ENCODE measurements at regions not wholly inside any gene's neighbourhood (a gene's known extent, or its start where the extent isn't known, plus 50 kb on each side); places are given as distances from the start of the nearest gene placed in this dataset.
"Not testable (repeated sequence)": the region's sequence is repeated elsewhere in the genome, so short reads cannot be mapped to it uniquely, and the experiment has no call there.

DNA sequence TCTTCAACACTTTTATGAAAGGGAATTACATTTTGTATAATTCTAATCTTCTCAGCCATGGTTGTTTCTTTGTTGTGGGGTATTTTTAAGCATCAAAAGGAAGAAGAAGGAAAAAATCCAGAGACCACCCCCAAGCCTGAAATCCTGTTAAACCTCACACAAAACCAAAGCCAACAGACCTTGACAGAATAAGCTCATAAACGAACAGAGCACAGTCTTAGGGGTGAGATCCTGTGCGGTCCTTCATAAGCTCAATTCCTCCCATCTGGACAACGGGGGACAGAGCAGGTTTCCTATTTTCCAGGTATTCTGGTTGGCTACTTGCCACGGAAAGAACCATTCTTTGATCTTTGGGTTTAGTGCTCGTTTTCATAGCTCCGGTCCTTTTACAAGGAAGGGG is 151.3 kb upstream of the SULF2 start:
- no peak for DNase-seq

GRCh38 chr20:47934761-47935160 is 149.5 kb upstream of the SULF2 start:
- DNase-seq: no peak

DNA sequence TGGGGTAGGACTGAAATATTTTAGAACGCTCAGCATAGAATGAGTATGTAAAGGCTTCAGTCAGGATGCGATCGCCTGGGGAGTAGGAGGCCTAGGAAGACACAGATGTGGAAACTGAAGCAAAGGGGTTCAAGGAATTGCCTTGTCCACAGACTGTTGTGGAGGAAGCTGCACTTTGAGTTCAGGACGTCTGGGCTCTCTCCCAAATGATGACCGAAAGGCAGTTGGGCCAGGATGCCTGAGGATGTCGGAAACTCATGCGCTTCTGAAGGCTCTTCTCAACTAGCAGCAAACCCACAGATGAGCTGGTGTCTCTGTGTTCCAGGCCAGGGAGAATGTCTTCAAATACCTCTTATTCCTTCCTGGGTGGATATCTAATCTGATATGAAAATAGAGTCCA is 146.2 kb upstream of the SULF2 start:
- no peak for DNase-seq

GRCh38 chr20:47931002-47931401 is 145.7 kb upstream of the SULF2 start:
- DNase-seq: no peak

- DNase-seq: peak; percentile 38
Measured at GRCh38 chr20:47929368-47930115, 144.3 kb upstream of the SULF2 start.

DNA sequence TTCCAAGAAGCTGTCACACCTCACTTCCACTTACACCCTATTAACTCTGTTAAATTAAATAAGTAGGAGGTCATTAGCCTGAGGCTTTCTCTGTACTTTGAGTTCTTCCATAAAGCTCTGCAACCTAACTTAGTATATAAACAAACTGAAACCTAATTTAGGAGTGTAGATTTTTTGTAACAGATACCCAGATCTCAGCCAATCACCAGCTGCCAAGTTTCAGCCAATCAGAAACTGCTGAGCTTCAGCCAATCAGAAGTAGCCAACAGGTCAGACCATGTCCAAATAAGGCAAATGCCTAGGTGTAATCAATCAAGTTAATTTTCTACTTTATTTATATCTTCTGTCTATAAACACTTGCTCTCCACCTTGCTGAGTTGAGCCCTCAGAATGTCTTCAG is 142.7 kb upstream of the SULF2 start:
- no peak for DNase-seq

DNA sequence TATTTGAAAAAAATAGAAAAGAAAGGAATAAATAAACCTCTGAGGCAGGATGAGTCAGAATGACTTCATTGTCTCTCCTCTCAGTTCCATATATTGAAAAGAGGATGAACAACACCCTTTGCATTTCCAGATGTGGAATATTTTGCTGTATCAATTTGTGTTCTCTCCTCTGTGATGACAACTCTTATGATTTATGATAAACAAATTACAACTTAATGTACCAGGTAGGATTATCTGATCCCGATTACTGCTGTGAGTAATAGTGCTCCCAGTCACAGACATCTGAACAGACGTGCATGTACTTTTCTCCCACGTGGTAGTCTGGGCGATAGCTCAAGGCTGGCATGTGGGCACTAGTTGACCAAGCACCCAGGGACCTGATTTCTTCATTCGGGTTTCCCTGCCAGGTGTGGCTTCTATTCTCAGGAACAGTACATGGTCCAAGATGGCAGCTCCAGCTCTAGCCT is 142.1 kb upstream of the SULF2 start:
- no peak for DNase-seq

DNA sequence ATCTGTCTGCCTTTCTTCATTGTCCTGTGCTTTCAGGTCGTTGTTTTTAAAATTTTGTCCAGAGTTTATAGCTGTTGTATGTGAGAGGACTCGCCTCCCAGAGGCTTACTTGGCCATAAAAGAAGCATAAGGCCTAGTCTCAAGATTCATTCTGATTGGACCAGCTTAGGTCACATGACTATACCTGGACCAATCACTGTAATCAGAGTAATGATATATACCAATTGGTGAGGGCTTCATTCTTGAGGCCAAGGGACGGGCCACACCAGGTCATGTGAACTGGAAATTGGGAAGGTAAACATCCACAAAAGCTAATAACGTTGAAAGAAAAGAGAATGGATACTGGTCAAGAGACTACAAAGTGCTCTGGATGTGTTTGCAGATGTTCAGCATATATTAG is 141.4 kb upstream of the SULF2 start:
- no peak for DNase-seq

DNA sequence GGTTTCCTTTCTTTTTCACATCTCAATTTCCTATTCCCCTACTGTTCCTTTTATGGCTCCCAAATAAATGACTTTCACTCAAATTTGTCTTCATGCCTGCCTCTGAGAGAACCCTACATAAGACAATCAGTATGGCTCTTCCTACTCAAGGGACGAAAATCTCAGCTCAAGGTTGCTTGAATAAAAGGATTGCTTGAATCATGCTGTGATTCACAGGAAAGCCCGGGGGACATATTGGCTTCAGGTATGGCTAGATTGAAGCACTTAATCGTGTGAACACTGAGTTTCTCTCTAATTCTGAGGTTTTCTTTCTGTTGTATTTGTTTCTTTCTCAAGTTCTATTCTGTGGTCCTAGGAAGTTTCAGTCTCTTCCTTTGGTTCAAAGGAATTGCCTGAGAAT is 140.3 kb upstream of the SULF2 start:
- no peak for DNase-seq

DNA sequence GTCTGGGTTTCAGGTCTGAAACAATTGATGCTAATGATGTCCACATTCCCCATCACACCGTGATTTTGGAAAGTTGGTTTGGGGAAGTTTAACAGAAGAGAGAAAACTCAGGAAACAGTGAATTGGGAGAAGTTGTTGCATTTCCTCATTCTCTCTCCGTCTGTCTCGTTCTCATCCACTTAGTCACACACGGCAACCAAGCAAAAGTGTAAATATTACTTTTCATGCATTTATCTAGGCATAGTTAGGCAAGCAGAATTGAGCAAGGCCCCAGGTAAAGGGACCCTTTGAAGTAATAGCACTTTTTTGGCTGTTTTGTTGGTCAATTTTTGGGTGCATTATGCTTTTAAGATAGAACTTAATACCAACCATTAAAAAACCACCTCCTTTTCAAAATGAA is 137.0 kb upstream of the SULF2 start:
- DNase-seq: no peak

DNA sequence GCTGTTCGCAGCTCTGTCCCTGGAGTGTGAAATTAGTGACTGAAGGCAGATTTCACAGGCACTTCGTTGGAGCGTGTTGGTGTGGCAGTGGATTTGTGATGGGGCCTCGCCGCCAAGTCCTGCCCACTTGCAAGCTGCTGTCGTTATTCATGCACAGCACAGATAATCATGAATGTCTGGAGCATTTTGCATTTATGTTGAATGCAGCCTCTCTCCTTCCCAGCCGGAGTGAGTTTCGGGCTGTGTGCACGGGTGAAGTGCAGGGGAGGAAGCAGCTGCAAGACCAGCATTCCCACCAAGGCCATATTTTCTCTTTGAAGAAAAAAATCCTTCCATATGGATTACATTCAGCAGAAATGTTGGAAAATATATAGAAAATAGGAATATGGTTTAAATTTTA is 136.5 kb upstream of the SULF2 start:
- not testable (repeated sequence) for DNase-seq

DNA sequence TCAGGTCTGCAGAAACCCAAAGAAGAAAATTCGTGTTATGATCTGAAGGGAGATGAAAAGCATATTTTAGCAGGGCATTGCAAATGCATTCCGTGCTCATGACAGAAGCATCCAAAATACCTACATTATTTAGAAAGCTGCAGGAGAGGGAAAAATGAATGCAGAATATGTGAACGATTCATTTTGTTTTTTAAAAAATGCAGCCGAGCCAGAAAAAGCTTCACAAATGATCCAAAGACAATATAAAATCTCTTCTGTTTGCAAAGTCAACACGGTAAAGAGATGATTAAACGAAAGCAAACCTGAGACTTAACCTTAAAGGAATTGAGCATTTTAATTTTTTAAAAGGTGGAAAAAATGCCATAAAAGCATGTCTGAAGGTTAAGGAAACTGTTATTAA is 136.1 kb upstream of the SULF2 start:
- DNase-seq: no peak

DNA sequence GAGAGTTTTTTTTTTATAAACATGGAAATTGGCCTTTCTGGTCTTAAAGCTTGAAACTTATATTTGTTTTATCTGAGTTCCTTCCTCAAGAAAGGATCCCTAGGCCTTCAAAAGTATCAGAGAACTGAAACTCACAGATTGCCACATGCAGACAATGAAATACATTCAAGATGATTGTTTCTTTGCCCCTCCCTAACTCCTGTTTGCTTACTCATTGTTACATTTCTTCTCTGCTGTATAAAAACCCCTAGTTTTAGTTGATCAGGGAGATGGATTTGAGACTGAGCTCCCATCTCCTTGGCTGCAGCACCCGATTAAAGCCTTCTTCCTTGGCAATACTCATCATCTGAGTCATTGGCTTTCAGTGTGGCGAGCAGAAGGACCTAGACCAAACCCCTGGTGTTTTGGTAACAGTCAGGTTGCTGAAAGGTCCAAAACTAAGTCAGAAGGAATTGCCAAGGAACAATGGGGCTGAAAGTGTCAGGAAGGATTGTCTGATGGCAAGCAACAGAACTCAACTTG is 132.3 kb upstream of the SULF2 start:
- no peak for DNase-seq

DNA sequence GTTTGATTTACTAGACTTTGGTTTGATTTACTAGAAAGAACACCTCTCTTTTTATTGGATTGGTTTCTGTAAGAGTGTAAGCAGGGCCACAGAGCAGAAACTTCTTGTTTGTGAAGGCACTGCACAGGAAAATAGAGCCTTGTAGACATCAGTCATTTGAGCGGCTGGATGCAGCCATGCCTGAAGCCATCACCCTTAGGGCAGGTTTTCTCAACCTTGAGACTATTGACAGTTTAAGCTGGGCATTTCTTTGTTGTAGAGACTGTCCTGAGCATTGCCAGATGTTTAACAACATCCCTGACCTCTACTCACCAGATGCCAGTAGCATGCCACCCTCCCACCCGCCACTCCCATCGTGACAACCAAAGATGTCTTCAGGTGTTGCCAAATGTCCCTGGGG is 130.2 kb upstream of the SULF2 start:
- DNase-seq: no peak

DNA sequence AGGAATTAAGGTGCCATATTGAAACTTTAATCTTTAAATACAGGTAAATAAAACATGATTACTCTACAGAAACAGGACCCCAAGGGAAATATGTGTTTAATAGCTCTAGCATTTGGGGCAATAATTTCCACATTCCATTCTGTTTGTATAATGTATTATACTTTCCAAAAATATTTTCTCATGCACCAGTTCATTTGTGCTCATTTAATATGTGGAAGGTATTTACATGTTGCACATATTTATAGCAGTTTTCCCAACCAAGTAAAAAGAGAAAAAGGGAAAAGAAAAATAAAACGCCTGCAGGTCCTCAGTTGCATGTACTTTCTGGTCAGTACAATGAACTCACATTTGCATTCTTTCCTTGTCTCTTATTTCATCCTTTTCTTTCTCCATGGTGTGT is 129.5 kb upstream of the SULF2 start:
- DNase-seq: no peak

- not testable (repeated sequence) for DNase-seq
Measured at GRCh38 chr20:47912786-47913501, 127.7 kb upstream of the SULF2 start.

DNA sequence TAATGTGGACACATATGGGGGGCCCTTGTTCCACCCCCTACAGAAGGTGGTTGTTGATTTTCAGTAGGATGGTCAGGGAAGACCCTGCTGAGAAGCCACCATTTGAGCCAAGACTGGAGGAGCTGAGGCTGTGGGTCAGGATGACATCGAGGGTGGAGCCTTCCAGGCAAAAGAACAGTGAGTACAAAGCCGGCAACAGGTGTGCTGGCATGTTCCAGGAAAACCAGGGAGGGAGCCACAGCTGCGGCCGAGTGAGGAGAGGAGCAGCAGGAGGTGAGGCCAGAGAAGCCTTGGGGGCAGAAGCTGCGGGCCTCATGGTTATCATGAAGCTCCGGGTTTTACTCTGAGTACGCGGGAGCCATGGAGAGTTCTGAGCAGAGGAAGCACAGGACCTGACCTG is 126.9 kb upstream of the SULF2 start:
- not testable (repeated sequence) for DNase-seq

DNA sequence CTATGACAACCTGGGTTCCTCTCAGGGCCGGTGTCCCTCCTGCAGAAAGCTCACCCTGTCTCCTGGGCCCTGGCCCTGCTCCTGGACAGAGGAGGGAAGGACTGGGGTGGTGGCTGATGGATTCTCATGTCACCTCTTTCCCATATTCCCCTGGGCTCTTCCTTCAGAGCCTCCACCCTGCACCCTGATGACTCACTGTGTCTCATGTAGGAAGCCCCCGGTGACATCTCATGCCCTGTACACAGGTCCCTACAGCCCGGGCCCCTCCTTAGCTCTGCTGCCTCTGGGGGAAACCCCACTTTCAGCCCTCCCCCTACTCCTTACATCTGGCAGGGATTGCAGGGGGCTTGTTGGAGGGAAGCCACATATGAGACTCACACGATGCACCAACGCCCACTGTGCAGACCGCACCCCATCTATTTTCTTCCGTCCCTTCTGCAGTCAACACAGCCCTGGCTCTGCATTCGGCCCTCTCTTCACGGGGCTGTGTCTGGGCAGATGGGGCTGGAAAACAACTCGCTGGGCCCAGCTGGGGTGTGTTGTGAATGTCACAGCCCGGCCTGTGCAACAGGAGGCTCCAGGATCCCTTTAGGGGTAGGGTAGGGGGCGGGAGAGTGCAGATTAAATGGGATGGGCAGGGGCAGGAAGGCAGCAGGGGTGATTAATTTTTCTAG is 124.6 kb upstream of the SULF2 start:
- not testable (repeated sequence) for DNase-seq

DNA sequence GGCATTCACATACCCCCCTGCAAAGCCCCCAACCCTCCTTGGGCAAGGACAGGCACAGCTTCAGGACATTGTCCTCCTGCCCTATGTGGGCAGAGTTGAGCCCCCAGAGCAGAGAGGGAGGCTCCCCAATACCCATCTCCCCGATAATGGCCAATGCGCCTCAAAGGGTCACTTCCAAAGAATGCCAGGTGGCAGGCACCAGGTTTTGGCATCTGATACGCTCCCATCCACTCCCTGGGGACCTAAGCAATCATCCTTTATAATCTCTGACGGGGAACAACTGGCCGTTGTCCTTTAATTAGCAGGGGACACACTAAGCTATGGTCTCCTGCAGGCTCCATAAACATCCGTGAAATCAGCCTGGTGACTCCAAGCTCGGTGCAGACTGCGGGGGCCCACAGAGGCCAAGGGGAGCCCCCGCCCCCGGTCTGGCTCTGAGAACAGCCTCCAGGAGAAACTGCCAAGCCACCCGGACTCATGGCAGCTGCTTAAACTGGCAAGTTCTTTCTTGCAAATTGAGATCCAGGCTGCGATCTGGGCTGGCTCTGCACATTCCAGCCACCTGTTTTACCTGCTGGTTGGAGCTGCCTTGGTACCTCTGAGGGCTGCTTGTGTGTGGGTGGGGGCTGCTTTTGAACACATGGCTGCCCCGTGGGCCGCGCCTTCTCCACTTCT is 123.2 kb upstream of the SULF2 start:
- not testable (repeated sequence) for DNase-seq

GRCh38 chr20:47907951-47908350 is 122.7 kb upstream of the SULF2 start:
- not testable (repeated sequence) for DNase-seq

- no peak for DNase-seq
Measured at GRCh38 chr20:47907031-47907675, 121.9 kb upstream of the SULF2 start.

DNA sequence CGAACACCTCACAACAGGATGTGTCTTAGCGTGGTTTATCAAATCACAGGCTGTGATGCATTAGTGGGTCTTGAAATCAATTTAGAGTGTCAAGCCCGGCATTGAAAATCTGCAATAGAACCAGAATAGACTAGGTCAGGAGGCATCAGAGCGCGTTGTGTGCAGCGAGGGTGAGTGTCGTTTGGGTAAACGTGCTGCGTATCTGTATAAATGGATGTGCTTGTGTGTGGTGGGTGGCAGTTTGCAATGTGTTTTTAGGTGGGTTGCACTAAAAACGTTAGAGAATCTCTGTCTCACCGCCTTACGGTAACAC is 121.0 kb upstream of the SULF2 start:
- no peak for DNase-seq
